Parathyroid adenoma (tissue), 2 donors: ENCODE measurements at regions not wholly inside any gene's neighbourhood (a gene's known extent, or its start where the extent isn't known, plus 50 kb on each side); places are given as distances from the start of the nearest gene placed in this dataset.

Experiments used
- H2AFZ ChIP-seq: fragments of 300-600 bp; sonication (generic); one replicate; pipeline ENCODE4 v1.7.0; 2017; ENCODE audit warnings: antibody characterized with exemption, mild to moderate bottlenecking
- H3K27ac ChIP-seq: fragments of 300-600 bp; sonication (generic); one replicate; pipeline ENCODE4 v1.7.0; 2017
- H3K27me3 ChIP-seq: fragments of 300-600 bp; sonication (generic); one replicate; pipeline ENCODE4 v1.7.0; 2017; ENCODE audit warnings: low read length; ENCODE audit not compliant: control insufficient read depth, insufficient read depth
- H3K36me3 ChIP-seq: fragments of 300-600 bp; sonication (generic); one replicate; pipeline ENCODE4 v1.7.0; 2017; ENCODE audit warnings: low read length; ENCODE audit not compliant: control insufficient read depth, insufficient read depth
- H3K4me1 ChIP-seq: fragments of 300-600 bp; sonication (generic); one replicate; pipeline ENCODE4 v1.7.0; 2017; ENCODE audit warnings: control low read depth
- H3K4me2 ChIP-seq: fragments of 300-600 bp; sonication (generic); one replicate; pipeline ENCODE4 v1.7.0; 2017; ENCODE audit warnings: low read length
- H3K4me3 ChIP-seq: fragments of 300-600 bp; sonication (generic); one replicate; pipeline ENCODE4 v1.7.0; 2017; ENCODE audit warnings: low read depth, low read length
- H3K79me2 ChIP-seq: fragments of 300-600 bp; sonication (generic); one replicate; pipeline ENCODE4 v1.7.0; 2017; ENCODE audit warnings: control low read depth
- H3K9ac ChIP-seq: fragments of 300-600 bp; sonication (generic); one replicate; pipeline ENCODE4 v1.7.0; 2017; ENCODE audit warnings: mild to moderate bottlenecking
- H3K9me3 ChIP-seq: fragments of 300-600 bp; sonication (generic); one replicate; pipeline ENCODE4 v1.7.0; 2017; ENCODE audit warnings: low read length; ENCODE audit not compliant: control insufficient read depth
- TF ChIP-seq, protein P1 (sequence below): fragments of 300-600 bp; sonication (generic); IDR thresholded peaks from one replicate; pipeline ENCODE4 v1.7.0; 2017; ENCODE audit warnings: antibody characterized with exemption, mild to moderate bottlenecking
- donor health status: primary hyperparathyroidism.

DNA sequence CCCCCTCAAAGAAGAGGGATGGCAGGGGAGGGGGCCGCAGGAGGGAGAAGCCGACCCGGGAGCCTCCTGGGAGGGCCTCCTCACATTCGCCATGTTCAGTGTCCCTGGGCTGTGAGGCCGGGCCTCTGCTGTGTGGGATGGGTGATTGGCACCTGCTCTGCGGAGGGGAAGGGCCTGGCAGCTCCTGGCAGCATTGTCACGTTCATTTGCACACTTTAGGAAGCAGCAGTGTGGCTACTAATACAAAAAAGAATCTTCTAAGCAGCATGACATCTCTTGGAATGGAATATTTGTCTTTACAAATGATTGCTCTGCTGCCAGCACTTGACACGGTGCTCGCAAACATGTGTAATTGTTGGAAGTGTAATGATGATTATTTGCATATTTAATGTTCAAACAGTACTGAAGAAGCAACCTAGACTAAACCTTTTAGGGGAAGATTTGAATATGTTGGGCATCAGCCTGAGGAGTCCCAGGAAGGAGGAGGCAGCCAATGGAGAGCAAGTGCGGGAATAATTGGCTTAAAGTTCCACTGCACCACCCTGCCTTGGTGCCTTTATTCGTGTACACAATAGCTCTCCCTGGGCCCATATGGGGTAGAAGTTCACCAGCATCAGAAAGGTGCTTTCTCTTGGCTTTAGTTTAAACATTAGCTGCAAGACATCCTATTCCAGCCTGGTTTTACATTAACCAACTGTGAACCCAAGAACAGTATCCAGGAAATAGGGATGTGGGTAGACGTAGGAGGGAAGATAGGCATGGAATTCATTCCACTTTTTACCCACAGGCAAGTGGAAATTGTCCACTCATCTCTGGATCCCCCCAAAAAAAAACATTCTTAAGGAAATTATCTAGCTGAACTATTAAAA lies 404.9 kb downstream of the TMEM182 start:
- Histone ChIP-seq H3K4me1 (no peaks in the 10 kb centered on the region), H3K27ac (no peak overlapping the region), H3K9me3 (no peaks in the 10 kb centered on the region), H3K36me3 (no peaks in the 10 kb centered on the region), H3K4me2 (no peak overlapping the region), H3K79me2 (no peaks in the 10 kb centered on the region), H3K9ac (no peak overlapping the region), H3K4me3 (no peak overlapping the region), H2AFZ (no peak overlapping the region), H3K27me3 (no peaks in the 10 kb centered on the region)
- TF ChIP-seq, protein P1, sequence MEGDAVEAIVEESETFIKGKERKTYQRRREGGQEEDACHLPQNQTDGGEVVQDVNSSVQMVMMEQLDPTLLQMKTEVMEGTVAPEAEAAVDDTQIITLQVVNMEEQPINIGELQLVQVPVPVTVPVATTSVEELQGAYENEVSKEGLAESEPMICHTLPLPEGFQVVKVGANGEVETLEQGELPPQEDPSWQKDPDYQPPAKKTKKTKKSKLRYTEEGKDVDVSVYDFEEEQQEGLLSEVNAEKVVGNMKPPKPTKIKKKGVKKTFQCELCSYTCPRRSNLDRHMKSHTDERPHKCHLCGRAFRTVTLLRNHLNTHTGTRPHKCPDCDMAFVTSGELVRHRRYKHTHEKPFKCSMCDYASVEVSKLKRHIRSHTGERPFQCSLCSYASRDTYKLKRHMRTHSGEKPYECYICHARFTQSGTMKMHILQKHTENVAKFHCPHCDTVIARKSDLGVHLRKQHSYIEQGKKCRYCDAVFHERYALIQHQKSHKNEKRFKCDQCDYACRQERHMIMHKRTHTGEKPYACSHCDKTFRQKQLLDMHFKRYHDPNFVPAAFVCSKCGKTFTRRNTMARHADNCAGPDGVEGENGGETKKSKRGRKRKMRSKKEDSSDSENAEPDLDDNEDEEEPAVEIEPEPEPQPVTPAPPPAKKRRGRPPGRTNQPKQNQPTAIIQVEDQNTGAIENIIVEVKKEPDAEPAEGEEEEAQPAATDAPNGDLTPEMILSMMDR, result no peak

DNA sequence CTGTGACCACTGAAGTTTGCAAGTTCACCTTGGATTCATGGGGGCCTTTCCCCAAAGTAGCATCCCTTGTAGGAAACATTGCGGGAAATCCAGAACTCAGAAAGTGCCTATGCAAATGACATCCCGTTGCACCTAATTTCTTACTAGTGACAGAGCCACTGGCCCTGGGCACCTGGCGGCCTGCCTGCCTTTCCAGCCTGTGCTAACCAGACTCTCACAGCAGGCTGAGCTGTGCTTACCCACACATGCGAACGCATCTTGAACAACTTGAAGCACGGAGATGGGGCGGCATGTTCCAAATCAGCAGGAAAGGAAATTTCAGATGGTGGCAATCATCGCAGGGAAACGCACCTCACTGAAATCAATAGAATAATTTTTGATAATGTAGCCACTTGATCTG lies 405.8 kb downstream of the TMEM182 start:
- Histone ChIP-seq H3K36me3 (no peaks in the 10 kb centered on the region), H2AFZ (no peak overlapping the region), H3K9me3 (no peaks in the 10 kb centered on the region), H3K27ac (no peak overlapping the region), H3K4me3 (no peak overlapping the region), H3K9ac (no peak overlapping the region), H3K4me1 (no peaks in the 10 kb centered on the region), H3K4me2 (no peak overlapping the region), H3K27me3 (no peaks in the 10 kb centered on the region), H3K79me2 (no peaks in the 10 kb centered on the region)
- TF ChIP-seq, protein P1, result no peak

DNA sequence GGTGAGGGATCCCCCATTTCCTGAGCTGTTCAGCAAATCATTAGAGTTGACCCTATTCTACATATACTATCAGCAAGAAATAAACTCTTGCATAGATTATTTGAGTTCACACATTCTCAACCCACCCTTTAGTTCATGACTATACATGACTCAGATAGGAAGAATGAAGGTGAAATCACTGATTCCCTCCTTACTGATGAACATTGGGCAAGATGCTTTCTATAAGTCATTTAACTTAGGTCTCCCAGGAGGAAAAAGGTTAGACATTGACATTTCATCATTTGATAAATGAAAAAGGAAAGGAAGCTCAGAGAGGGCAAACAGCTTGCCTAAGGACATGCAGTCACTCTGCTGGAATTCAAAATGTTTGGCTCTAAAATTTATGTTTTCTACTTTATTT lies 408.0 kb downstream of the TMEM182 start:
- Histone ChIP-seq H3K4me2 (no peak overlapping the region), H3K9me3 (no peaks in the 10 kb centered on the region), H3K9ac (no peak overlapping the region), H3K36me3 (no peaks in the 10 kb centered on the region), H3K79me2 (no peaks in the 10 kb centered on the region), H3K4me3 (no peak overlapping the region), H3K4me1 (no peaks in the 10 kb centered on the region), H3K27me3 (no peaks in the 10 kb centered on the region), H3K27ac (no peak overlapping the region), H2AFZ (no peak overlapping the region)
- TF ChIP-seq, protein P1, result no peak

DNA sequence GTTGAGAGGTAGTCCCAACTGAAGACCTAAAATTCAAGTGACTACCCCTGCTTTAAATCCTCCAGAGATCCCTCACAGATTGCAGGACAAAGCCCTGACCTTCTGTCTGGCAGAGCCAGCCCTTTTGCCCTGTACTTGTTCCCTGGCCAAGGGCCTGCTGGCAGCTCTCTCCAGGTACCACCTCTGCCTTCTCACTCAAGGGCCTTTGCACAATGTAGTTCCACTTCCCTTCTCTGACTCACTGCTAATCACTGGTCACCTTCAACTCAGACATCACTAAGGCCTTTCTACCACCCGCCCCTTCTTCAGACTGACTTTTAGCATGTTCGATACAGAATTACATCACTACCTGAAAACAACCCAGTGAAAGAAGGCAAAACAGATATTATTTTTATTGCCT lies 411.0 kb downstream of the TMEM182 start:
- H3K27me3 ChIP-seq, result no peaks in the 10 kb centered on the region
- no peaks in the 10 kb centered on the region for H3K79me2 ChIP-seq
- no peaks in the 10 kb centered on the region for H3K4me1 ChIP-seq
- H3K27ac ChIP-seq, result no peak overlapping the region
- H3K4me2 ChIP-seq, result no peak overlapping the region
- no peaks in the 10 kb centered on the region for H3K36me3 ChIP-seq
- no peak overlapping the region for H2AFZ ChIP-seq
- TF ChIP-seq, protein P1, result no peak
- no peaks in the 10 kb centered on the region for H3K9me3 ChIP-seq
- no peak overlapping the region for H3K4me3 ChIP-seq
- H3K9ac ChIP-seq, result no peak overlapping the region

DNA sequence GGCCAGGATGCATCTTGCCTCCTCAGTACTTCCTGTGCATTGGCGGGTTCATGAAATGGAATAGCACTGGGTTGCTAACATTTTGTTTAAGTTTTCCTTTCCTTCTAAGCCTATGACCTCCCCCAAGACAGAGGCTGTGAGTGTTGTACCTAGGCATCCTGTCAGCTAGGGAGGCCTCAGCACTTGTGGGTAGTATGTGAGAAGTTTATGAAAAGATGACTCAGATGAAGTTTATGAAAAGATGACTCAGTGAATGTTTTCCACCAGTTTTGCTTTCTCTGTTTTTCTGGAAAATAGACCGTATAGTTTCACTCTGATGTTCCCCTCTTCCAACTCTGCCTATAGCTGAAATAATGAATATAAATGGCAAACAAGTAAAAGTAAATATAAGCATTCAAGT lies 412.9 kb downstream of the TMEM182 start:
- Histone ChIP-seq H3K9ac (no peak overlapping the region), H2AFZ (no peak overlapping the region), H3K27me3 (no peaks in the 10 kb centered on the region), H3K36me3 (no peaks in the 10 kb centered on the region), H3K4me2 (no peak overlapping the region), H3K27ac (no peak overlapping the region), H3K79me2 (no peaks in the 10 kb centered on the region), H3K9me3 (no peaks in the 10 kb centered on the region), H3K4me1 (no peaks in the 10 kb centered on the region), H3K4me3 (no peak overlapping the region)
- TF ChIP-seq, protein P1, result no peak
